GM18505 (cell line): ENCODE measurements at regions not wholly inside any gene's neighbourhood (a gene's known extent, or its start where the extent isn't known, plus 50 kb on each side); places are given as distances from the start of the nearest gene placed in this dataset.
"Not testable (repeated sequence)": the region's sequence is repeated elsewhere in the genome, so short reads cannot be mapped to it uniquely, and the experiment has no call there.

ENCODE experiments used
- ATAC-seq: cut with Tn5 transposase; IDR thresholded peaks from one replicate; pipeline ENCODE4 v1.9.1; 2021; ENCODE audit not compliant: unreplicated experiment
- POLR2A ChIP-seq: IDR thresholded peaks from 4 replicates; pipeline ENCODE4 v1.6.1; 2011; ENCODE audit warnings: borderline replicate concordance; ENCODE audit not compliant: insufficient read depth, insufficient read length; ENCODE audit errors: extremely low read depth

DNA sequence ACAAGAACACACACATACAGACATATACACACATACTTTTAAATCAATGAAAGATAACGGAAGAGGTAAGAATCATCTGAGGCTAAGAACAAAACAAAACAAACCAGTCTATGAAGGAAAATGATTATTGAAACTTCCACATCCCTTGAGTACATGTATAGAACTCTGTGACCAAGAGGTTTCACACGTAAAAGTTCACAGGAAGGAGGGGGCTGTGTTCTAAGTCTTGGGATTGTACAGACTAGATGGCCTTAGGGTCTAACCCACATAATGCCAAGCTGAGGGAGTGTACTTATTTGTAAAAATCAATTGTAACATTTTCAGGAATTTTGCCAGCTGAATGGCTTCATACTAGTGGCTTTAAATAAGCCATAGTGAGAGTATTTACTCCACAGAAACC lies 144.4 kb upstream of the IFNE start:
- ATAC-seq = no peak
- no peak for TF ChIP-seq POLR2A

DNA sequence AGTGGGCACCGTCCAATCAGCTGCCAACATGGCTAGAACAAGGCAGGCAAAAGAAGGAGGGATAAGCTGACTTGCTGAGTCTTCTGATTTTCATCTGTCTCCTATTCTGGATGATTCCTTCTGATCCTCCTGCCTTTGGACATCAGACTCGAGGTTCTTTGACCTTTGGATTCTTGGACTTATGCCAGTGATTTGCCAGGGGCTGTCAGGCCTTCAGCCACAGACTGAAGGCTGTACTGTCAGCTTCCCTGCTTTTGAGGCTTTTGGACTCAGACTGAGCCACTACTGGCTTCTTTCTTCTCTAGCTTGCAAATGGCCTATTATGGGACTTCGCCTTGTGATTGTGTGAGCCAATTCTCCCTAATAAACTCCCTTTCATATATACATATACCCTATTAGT lies 146.8 kb upstream of the IFNE start:
- ATAC-seq = not testable (repeated sequence)

DNA sequence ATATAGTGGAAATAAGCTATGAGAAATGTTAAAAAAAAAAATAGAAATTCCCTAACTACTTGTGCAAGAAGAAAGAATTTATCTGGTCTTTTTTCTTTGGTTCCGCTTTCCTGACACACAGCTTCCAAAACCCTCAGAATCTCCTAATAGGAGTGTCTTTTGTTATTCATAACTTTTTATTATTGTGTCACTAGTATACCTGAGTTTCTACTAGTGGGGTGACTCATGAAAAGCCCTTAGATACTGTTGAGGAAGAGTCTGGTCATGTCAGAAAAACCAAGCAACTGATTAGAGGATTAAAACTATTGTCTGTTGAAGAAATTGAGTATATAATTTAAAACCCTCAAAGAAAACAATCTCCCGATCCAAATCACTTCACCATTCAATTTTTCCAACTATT lies 152.8 kb upstream of the IFNE start:
- no peak for ATAC-seq
- no peak for TF ChIP-seq POLR2A

DNA sequence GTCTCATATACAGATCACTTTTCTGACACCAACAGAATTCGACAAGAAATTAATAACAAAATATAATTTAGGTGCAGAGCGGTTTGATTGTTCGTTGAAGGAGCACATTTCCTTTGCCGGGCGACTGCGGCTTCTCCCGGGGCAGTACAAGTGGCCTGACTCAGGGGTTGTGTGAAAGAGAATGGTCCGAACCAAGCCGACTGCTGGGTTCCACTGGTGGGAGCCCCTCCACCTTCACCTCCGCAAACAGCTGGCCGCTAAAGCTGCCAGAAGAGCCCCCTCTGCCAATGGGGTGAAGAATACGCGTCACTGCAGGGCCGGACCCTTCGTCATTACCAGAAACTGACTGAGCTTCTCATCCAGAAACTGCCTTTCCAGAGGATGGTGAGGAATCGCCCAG lies 156.0 kb upstream of the IFNE start:
- TF ChIP-seq POLR2A = no peak
- no peak for ATAC-seq

DNA sequence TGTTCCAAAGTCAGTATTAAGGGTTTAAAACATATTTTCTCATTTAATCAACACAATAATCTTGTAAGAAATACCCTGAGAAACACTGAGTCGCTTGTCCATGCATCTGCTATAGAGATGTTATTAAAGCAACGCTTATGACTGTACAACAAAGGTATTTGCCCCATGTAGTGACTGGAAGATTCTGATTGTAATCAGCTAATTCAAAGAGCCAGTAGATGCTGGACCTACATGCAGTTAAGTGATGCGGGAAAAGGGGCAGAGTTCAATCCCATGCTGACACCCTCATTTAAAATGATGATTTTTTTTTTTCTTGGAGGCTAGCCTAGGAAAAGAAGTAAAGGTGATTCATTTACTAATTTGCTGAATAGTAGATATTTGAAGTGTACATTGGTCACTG lies 149.3 kb upstream of the MTAP start:
- ATAC-seq = no peak
- no peak for TF ChIP-seq POLR2A

DNA sequence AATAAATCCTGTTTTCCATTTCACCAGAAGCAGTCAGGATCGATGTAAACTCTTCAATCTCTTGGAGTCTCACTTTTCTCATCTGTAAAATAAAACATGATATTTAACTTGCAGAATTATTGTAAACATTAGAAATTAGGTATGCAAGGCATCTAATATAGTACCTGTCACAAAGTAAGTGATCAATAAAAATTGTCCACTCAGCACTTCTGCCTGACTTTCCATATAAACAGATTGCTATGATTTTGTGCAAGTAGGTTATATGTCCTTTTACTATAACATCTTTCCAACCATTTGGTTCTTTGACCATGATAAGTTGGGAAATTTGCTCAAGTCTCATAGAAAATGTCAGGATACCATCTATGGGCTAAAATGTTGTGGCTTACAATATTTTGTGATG lies 148.8 kb upstream of the MTAP start:
- ATAC-seq = no peak
- no peak for TF ChIP-seq POLR2A

DNA sequence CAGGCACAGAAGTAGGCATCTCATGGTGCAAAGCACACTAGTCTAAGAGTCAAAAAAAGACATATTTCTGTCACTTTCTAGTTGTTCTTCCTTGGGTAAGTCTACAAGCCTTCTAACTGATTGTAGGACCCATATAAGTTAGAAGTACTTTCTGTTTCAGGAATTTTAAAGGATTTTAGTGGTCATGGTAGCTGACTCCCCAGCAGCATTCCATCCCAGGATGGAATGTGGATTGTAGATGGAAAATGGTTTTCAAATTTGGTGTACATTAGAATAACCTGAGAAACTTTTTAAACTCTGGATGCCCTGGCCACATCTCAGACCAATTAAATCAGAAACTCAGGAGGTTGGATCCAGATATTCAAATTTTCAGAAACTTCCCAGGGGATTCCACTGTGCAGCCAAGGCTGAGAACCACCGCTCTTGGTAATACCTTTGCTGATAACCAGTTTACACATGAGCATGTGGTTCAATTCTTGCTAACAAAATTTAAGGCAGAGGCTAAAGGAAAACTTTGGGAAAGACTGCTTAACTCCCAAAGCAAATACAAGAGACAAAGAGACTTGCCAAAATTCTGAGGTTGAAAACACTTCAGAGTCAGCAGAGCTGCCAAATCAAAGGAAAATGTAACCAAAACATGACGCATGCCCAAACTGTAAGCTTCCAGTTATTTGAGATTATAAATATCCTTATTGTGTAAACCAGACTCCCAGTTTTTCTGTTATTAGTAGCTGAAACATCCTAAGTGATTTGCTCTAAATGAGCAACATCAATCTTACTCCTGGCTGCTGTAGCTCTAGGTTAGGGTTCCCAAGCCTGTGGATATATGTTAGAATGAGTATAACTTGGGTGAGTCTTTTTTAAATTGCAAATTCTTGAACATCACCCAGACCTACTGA lies 145.4 kb upstream of the MTAP start:
- ATAC-seq = no peak
- TF ChIP-seq POLR2A = no peak

DNA sequence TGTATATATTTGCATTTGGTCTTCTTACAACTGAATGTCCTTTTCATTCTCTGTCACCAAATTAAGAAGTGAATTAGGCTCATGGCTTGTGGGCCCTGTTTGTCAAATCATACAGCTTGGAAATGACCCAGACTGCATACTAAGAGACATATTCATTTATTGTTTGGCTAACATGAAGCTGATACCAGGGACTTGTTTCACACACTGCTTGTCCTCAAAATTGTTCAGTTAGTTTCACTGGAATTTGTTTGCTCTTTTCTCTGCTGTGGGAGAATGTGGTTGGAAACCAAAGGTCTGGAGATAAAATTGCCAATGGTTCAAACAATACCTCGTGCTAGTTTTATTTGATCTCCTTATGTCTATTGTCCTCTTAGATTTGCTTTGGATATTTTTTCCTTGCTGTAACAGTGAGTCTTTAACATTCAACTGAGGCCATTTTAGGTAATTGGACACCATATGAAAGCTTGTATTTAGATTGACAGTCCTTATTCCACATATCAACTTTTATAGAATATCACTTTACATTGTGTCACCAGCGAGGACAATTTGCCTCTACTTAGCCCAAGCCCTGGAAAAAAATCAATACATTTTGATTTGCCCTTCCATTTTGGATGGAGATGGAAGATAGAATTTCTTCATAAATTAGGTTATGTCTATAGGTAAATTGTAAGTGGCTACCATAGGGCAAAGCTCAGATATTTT lies 144.3 kb upstream of the MTAP start:
- TF ChIP-seq POLR2A = no peak
- ATAC-seq = no peak

DNA sequence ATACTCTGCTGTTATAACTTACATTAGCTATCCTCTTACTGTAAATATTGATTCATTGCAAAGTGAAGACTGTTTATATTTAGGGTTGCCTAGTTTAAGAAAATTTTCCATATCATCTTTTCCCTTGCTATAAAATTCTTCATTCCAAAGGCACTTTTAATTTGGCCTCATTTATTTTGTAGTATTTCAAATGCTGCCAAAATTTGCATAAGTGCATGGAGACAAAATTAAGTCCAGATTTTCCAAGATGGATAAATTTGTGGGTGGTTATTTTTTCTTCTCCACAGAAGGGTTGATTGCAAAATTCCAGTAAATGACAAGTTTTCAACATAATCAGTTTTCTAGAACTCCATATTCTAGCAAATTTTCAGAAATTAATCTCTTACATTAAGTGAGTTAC lies 141.5 kb upstream of the MTAP start:
- ATAC-seq = no peak
- TF ChIP-seq POLR2A = no peak

DNA sequence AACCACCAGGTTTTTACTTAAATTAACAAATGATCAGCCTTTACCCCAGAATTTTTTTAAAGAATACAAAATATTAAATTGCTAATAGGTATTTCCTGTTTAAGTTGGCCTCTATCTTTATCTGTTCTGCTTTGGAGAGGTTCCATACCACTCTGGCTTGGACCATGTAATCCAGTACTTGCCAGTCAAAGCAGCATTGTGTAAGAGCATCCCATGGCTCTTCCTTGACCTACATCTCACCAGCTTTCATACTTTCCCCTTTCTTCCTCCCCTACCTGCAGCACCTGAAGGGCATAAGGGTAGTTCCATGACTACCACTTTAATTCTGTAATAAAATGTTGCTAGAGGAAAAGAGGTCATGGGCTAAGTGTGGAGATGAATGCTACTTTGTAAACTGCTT lies 140.8 kb upstream of the MTAP start:
- TF ChIP-seq POLR2A = no peak
- ATAC-seq = no peak

DNA sequence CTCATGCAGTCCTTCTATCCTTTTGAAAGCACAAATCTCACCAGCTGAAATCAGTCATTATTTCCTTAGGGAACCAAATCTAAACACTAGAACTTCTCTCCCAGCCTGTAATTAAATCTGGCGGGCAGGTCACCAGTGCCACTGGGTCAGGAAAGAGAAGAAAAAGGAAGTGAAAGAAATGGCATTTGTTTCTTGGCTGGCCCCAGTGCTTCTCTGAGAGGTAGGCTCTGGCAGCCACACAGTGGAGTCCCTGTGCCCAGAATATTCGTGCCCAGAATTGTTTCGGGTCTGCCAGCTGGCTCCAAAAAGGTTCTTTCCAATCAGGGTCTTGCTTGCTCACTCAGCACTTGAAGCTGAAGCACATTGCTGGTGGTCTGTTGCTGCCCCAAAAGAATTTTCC lies 133.9 kb upstream of the MTAP start:
- TF ChIP-seq POLR2A = no peak
- ATAC-seq = no peak

DNA sequence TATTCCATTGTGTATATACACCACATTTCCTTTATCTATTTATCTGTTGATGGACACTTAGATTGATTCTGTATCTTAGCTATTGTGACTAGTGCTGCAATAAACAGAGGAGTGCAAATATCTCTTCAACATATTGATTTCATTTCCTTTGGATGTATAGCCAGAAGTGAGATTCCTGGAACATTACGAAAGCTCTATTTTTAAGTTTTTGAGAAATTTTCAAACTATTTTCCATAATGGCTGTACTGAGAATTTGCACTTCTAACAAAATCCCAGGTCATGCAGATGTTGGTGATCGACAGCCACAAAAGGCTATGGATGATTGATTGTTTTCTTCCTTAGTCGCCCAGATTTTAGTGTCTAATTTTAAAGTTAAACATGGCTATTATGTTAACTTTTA lies 132.7 kb upstream of the MTAP start:
- no peak for ATAC-seq
- TF ChIP-seq POLR2A = no peak

DNA sequence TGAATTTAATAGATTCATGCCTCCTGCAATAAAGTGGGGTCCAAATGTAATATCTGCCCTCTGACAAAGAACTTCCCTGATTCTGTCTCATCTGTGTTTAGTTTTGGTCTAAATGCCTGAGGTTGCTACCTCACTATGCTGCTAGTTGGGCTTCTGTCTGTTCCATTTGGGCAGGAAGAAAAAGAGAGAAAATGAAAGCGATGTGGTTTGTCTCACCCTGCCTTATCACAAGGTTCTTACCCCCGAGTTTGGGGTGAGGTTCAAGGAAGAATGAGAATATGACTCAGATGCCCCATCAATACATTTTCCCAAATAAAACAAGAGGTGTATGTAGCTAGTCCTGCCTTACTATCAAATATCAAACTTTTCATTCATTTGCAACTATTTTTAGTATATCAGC lies 132.1 kb upstream of the MTAP start:
- no peak for ATAC-seq
- TF ChIP-seq POLR2A = no peak

DNA sequence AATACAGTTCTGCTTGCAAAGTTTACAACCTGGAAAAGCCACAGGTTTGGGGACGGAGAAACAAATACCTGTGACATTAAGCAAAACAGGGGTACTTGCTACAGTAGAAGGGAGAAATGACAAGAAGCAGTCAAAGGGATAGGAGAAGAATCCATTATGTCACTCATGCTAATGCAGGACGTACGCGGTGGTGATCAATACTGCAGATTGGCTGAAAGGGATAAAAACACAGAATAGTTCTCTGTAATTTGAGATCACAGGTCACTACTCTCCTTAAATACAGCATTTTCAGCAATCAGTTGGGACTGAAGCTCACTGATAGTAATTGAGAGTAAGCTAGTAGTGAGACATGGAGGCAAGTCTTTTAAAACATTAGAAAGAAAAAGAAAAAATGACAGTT lies 130.3 kb upstream of the MTAP start:
- TF ChIP-seq POLR2A = no peak
- no peak for ATAC-seq
